ENCODE measurements at regions not wholly inside any gene's neighbourhood (a gene's known extent, or its start where the extent isn't known, plus 50 kb on each side); places are given as distances from the start of the nearest gene placed in this dataset.
"Not testable (repeated sequence)": the region's sequence is repeated elsewhere in the genome, so short reads cannot be mapped to it uniquely, and the experiment has no call there.

GRCh38 chr2:78779761-78780160 lies 245.7 kb upstream of the REG3G start:
- DNase-seq (ENCODE audit: low spot score), result no peak
- FAIRE-seq, result no peak

GRCh38 chr2:78780256-78780655 lies 245.2 kb upstream of the REG3G start:
- DNase-seq (ENCODE audit: low spot score) (no peak), FAIRE-seq (no peak)

- DNase-seq (ENCODE audit: low spot score) (no peak), FAIRE-seq (no peak)
These were observed 244.5 kb upstream of the REG3G start for GRCh38 chr2:78780864-78781583.

- FAIRE-seq (no peak), DNase-seq (ENCODE audit: low spot score) (no peak)
These were observed 243.3 kb upstream of the REG3G start for GRCh38 chr2:78782196-78782595.

DNA sequence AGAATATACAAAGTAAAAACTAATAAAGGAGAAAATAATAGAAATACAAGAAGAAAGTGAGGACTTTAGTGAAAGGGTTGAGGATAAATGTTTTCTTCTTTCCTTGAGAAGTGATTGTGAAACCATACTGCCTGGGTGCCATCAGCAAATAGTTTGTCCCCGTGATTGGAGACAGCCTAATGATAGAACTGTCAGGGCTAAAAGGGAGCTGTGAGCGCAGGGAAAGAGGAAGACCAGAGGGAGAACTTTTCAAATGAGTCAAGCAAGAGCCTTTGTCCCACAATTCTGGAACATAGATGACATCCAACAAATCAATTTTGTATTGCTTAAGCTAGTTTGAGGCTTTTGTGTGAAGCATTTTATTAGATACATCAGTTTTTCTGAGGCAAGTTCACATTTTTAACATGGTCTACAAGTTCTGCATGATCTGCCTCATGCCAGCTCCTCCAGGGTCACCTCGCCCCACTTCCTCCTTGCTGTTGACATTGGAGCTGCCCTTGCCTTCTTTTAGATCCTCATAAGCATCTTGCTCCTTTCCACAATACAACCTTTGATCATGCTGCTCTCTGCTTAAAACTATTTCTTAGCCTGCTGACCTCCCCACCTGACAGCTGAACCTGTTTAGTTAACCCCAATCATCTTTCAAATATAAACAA lies 213.4 kb upstream of the REG3G start:
- FAIRE-seq (no peak), DNase-seq (ENCODE audit: low spot score) (no peak)

- FAIRE-seq, result no peak
- DNase-seq (ENCODE audit: low spot score), result no peak
These were observed 211.0 kb upstream of the REG3G start for GRCh38 chr2:78814331-78814986.

DNA sequence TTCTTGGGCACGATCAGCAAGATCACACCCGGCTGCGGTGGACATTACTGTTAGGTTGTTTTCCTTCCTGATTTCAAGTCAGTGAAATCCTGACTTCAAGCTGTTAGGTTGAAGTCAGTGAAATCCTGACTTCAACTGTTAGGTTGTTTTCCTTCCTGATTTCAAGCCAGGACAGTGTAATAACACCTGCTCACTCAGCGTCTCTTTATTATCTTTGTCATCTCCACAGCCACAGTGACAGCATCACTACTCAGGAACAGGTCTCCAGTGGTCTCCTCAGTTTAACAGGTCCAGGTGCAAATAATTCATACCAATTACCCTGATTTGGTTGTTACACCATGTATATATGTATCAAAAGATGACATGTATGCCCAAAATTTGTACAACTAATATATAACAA lies 208.1 kb upstream of the REG3G start:
- no peak for DNase-seq (ENCODE audit: low spot score)
- no peak for FAIRE-seq

GRCh38 chr2:78832481-78832880 lies 193.0 kb upstream of the REG3G start:
- no peak for DNase-seq (ENCODE audit: low spot score)
- FAIRE-seq, result no peak

GRCh38 chr2:78839259-78839658 lies 186.2 kb upstream of the REG3G start:
- no peak for FAIRE-seq

DNA sequence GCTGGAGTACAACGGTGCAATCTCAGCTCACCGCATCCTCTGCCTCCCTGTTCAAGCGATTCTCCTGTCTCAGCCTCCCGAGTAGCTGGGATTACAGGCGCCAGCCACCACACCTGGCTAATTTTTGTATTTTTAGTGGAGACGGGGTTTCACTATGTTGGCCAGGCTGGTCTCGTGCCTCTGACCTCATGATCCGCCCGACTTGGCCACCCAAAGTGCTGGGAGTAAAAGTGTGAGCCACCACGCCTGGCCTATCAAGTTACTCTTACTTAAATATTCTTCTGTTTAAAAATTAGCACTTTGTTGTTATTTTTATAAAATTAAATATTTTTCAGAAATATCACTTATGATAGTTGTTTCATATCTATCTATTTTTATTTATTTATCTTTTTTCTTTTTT lies 185.2 kb upstream of the REG3G start:
- FAIRE-seq; DNase-seq (ENCODE audit: low spot score): not testable (repeated sequence)

More at GRCh38 chr2:78839259-78839658, 186.2 kb upstream of the REG3G start:
- DNase-seq (ENCODE audit: low spot score), result no peak

DNA sequence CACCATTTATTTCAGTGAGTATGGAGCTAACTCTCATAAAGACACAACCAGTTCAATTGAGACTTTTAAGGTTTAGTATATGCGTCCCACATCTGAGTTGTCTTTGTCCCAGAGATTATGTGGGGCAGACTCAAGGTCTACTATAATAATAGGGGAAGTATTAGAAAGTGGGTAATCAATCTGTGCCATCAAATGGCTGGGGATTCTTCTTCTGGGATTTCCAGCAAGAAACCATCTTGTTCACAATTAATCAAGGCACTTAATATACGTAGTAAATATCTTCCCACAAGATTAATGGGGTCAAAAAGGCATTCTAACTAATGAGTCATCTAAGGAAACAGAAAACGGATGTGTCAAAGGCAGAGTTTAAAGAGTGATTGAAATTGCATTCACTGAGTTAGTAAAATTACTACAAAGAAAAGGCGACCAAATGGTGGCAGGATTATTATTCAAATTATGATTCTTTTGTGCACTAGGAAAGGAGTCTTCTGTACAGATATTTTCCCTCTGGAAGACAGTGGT lies 179.8 kb upstream of the REG3G start:
- FAIRE-seq (no peak), DNase-seq (ENCODE audit: low spot score) (no peak)

DNA sequence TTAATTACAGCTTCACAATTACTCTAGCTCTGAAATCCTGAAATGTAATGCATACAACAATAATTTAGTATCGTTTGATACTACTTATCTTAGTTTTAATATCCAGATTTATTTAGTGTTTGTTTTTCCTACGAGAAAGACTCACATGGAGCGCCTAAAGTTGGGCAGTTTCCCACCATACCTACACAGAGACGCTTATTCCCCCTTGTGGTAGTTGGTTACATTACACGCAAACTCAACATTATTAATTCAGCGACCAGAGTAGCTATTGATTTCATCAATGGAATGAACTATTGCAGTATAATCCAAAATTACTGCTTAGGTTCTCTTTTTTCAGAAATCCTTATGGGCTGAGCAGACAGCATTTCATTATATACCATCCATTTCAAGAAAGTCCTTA lies 164.0 kb upstream of the REG3G start:
- DNase-seq (ENCODE audit: low spot score) (peak; percentile 48), FAIRE-seq (no peak)

DNA sequence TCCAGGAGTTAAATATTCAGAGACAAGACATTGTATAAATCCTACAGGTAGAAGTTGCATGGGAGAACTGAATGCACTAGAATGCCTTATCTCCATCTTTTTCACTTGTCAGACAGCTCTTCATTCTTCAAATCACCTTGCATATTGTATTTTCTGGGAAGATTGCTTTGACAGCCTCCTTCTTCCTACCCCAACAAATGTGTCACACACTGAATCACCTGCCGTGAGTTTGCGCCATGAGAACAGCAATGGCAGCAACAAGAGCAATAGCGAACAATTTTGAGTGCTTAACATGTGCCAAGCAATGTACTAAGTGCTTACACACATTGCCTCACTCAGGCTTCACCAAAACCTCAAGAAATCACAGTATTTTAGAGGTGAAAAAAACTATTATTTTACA lies 161.3 kb upstream of the REG3G start:
- DNase-seq (ENCODE audit: low spot score), result no peak

DNA sequence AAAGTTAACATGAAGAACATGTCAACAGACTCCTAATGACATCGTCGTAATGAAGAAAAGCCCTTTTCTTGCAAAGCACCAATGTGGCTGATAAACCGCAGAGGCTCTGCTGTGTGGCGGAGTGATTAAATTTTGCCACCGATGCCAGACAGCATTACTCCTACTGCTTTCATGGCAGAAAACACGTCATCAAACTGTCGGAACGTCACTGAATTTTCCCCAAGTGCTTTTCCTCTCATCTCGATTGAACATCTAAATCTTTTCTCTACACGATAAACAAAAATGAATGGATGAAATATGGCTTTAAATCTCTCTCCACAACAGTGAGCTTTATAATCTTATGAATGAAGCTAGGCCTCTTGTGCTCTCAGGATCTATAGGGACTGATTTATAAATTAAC lies 159.8 kb upstream of the REG3G start:
- FAIRE-seq, result no peak

More for the DNA sequence above, 161.3 kb upstream of the REG3G start:
- FAIRE-seq, result no peak

DNA sequence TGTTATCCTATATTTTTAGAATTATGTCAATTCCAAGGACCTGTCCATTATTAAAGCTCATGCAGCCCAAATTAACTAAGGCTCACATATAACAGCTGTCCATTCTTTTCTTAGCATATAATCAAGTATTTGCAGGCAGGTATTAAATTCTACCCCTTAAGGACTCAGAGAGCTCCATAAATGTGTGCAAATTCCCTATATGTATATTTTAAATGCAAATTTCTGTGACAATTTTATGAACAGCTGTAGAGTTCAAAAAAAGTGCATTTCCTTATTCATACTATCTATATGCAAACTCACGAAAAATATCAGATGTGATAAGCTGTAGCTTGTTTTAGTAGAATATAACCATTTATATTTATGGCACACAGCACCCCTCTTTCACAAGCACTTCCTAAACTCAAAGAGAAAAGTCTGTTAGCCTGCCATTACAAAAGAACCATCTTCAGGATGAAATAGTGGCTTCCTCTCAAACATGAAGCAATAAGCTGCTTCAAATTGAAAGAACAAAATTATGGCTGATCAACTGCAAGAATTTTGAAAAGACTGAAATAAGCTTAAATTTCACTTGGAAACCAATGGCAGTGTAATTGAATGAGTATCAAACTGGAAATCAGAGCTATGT lies 155.0 kb upstream of the REG3G start:
- DNase-seq (ENCODE audit: low spot score) (no peak), FAIRE-seq (no peak)

More for the DNA sequence above, 159.8 kb upstream of the REG3G start:
- DNase-seq (ENCODE audit: low spot score), result no peak

DNA sequence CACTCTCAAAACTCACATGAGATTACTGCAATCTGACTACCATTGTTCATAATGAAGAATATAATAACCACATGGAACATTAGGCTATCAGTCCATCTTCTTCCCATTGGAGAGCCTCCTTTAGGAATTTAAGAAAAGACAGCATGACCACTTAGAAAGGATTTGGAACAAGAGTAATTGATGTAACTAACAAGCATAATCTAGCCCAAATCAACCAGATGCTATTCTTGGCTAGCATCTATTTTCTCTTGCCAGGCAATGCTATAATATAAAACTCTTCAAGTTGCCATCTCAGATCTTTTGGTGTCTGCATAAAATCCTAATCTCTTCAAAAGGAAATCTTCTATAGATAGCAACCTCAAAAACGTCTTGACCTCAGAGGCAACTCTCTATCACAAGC lies 152.0 kb upstream of the REG3G start:
- FAIRE-seq (no peak), DNase-seq (ENCODE audit: low spot score) (no peak)

DNA sequence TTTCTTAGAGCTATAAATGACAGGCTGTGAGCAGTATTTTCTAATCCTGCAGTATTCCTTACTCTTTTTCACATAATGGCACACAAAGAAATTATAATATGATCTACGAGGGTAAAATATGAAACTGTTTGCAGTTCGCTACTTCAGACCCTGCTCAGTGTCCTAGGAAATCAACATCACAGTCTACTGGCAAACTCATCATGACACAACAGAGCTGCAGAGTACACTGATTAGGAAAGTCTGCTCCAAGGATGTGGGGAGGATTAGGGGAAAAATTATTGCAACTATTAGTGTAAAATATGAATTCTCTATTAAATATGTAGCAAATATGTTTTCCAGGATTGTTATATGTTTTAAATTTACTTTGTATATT lies 149.2 kb upstream of the REG3G start:
- no peak for DNase-seq (ENCODE audit: low spot score)

DNA sequence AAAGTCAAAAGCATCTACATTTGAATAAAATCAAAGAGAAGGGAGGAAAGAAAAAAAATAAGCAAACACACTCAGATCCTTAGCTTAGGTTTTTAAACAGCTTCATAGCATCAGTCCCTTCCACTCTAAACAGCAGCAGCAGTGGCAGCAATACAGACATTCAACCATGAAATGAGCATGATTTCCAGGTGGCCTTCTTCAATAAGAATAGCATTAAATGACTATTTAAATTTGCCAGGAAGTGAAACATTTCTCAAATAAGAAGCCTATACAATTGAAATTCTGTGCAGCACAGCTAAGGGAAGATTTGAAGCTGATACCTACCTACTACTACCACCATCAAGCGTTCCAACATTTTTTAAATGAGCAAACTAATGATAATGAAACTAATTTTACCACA lies 138.1 kb upstream of the REG3G start:
- FAIRE-seq, result no peak
- DNase-seq (ENCODE audit: low spot score), result no peak

More for the DNA sequence above, 149.2 kb upstream of the REG3G start:
- no peak for FAIRE-seq

DNA sequence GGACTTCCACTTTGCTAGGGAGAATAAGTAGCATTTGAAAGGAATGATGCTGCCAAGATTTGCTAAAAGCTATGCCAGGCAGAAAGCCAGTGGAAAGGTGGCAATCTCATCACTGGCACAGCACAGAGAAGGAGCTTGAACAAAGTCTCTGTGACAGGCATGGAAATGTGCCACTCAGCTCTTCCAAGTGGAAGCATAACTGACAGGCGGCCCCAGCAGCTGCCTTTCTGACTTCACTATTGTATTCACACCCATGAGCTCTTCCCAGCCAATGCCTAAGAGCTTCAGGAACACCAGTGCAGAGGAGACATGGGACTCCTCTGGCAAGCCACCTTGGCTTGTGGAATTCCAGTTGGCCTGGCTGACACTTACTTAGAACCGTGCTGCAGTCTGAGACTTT lies 134.6 kb upstream of the REG3G start:
- no peak for FAIRE-seq
- DNase-seq (ENCODE audit: low spot score), result no peak

GRCh38 chr2:78892295-78892694 lies 133.2 kb upstream of the REG3G start:
- FAIRE-seq (no peak), DNase-seq (ENCODE audit: low spot score) (no peak)

DNA sequence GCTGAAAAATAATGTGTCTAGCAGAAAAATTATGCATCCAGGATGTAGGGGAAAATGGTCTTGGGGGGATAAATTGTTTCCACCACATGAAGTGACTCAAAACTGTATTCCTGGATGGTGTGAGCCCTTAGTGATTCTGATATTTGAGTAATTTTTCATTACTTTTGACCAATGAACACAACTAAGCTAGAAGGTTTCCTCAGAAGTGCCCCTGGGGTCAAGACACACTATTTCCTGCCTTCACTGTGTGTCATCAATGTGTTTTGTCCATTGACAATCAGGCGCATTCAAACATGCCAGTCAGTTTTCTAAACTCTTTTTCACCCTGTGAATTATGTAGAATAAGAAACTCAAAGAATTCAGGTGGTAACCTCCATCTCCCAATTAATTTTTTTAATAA lies 130.5 kb upstream of the REG3G start:
- DNase-seq (ENCODE audit: low spot score), result no peak
- FAIRE-seq, result no peak

- DNase-seq (ENCODE audit: low spot score) (no peak), FAIRE-seq (no peak)
These were observed 129.0 kb upstream of the REG3G start for GRCh38 chr2:78896536-78896935.

All from urothelium cell line (cell line).